LNCAP (cell line): ENCODE measurements at regions not wholly inside any gene's neighbourhood (a gene's known extent, or its start where the extent isn't known, plus 50 kb on each side); places are given as distances from the start of the nearest gene placed in this dataset.

Experiments
- TF ChIP-seq, protein P1 (sequence below): fragments of 450-650 bp; IDR thresholded peaks from 2 replicates; pipeline ENCODE4 v1.5.1; 2017; ENCODE audit warnings: mild to moderate bottlenecking

DNA sequence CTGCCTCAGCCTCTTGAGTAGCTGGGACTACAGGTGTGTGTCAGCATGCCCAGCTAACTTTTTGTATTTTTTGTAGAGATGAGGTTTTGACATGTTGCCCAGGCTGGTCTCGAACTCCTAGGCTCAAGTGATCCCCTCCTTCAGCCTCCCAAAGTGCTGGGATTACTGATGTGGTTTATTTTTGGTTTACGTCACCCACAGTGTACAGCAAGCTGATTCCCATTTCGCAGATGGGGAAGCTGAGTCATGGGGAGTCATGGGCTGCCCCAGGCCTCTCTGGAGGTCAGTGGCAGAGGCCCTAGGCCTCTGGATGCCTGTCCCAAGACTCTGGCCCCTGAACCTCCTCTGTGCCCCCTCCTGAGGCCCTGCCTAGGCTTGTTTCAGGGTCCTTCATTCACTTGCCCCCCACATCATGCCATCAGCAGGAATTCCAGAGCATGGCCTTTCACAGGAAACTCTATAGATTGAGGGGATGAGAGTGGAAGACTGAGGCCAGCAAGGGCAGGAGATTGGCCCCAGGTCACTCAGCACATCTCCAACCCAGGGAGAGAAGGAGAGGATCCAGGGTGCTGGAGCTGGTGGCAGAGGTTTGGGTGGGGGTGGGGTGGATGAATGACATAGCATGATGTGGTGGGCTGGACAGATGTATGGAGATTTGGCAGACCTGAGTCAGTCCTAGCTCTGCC is 266.0 kb downstream of the PTPRU start:
- TF ChIP-seq, protein P1, sequence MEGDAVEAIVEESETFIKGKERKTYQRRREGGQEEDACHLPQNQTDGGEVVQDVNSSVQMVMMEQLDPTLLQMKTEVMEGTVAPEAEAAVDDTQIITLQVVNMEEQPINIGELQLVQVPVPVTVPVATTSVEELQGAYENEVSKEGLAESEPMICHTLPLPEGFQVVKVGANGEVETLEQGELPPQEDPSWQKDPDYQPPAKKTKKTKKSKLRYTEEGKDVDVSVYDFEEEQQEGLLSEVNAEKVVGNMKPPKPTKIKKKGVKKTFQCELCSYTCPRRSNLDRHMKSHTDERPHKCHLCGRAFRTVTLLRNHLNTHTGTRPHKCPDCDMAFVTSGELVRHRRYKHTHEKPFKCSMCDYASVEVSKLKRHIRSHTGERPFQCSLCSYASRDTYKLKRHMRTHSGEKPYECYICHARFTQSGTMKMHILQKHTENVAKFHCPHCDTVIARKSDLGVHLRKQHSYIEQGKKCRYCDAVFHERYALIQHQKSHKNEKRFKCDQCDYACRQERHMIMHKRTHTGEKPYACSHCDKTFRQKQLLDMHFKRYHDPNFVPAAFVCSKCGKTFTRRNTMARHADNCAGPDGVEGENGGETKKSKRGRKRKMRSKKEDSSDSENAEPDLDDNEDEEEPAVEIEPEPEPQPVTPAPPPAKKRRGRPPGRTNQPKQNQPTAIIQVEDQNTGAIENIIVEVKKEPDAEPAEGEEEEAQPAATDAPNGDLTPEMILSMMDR, result no peak

DNA sequence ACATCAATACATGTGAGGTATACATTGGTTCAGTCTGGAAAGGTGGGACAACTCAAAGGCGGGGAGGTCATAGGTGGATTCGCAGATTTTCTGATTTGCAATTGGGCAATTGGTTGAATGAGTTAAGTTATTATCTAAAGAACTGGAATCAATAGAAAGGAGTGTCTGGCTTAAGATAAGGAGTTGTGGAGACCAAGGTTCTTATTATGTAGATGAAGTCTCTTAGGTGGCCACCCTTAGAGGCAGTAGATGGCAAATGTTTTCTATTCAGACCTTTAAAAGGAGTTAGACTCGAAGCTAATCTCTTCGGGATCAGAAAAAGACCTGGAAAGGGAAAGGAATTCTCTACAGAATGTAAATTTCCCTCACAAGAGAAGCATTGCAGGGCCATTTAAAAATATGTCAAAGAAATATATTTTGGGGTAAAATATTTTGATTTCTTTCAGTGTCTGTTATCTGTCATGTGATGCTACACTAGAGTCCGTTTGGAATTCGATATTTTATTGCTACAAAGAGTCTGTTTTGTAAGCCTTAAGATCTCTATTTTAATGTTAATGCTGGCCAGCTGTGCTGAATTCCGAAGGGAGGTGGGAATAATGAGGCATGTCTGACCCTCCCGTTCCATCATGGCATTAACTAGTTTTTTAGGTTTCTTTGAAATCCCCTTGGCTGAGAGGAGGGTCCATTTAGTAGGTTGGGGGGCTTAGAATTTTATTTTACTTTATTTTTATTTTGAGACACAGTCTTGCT is 265.1 kb downstream of the PTPRU start:
- TF ChIP-seq, protein P1, result no peak

DNA sequence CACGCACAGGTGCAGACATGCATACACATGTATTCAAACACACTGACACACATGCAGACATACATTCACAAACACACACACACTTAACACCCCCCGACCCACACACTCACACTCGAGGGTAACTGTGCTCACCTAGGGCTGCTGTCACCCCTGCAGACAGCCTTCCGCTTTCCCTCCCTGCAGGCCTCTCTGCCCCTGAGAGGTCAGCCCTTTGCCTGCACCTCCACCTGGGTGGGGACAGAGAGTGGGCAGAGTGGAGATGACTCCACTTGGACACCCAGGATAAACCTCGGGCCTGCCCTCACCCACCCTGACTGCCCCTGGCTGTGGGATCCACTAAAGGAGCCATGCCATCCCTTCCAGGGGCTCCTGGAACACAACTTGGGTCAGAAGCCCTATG is 264.3 kb downstream of the PTPRU start:
- TF ChIP-seq, protein P1, result no peak

DNA sequence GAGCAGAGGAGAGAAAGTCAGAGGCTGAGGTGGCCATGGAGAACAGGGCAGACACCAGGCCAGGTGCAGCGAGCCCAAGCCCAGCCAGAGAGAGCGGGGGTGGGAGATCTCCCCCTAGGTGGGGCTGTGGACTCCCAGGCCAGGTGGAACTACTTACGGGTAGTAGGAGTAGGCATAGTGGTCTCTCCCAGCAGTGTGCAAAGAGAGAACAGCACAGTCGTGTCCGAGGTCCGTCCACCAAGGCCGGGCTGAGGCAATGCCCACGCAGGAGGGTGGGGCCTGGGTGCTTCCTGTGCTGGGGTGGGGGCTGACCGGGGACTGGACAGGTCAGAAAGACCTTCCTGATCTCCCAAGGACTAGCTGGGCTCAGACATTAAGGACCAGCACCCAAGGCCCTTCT is 263.7 kb downstream of the PTPRU start:
- TF ChIP-seq, protein P1, result no peak

DNA sequence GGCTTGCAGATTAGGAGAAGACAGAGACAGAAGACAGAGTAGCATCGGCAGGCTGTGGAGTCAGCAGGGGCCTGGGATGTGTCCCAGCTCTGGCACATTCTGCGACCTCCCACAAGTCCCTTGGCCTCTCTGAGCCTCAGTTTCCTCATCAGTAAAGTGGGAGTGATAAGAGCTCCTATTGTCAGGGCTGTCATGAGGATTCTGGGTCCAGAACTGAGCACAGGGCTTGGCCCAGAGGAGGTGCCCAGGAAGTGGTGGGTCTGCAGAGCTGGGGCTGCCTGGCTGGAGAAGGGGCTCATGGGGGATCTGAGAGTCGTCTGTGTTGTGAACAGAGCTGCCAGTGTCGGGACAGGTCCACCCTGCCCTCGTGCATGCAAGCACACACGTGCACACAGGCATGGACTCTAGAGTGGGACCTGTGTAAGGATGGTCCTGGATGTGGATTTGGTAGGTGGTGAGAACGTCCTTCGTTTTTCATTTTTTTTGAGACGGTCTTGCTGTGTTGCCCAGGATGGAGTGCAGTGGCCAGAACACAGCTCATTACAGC is 262.9 kb downstream of the PTPRU start:
- TF ChIP-seq, protein P1, result no peak

DNA sequence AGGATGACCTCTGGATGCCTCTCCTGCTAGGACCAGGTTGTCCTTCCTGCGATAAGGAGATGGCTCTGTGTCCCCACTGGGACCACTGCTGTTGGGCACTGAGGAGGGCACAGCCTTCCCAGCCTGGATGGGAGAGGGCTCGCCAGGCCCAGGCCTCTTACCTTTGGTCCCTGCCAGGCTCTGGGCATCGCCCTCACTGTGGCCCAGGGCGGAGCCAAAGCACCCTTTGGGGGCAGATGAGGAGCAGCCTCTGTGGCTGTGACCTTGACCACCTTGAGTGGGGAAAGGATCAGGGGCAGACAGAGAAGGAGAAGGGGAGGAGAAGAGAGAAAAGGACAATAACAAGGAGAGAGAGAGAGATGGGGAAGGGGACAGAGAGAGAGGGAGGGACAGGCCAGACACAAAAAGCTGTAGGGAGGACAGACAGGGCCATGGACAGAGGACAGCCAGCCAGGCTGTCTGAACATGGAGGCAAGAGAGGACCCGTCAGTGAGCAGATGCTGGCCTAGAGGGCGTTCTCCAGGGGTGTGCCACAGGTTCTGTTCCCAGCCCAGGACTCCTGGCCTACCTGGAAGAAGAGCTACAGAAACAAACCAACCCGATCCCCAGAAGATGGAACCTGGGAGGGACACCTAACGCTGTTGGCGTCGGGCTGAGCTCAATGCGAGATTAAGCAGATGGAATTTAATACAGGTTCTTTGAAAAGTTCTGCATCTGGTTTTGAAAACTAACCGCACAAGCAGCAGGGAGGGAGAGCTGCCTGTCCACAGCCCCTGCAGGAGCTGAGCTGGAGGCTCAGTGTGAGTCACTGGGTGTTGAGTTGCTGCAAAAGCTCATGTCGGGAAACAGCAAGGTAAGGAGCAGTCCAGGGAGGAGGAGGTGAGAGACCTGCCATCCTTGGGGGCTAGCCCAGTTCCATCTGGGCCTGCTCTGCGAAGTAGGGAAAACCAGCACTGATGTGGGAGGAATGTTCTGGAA is 262.1 kb downstream of the PTPRU start:
- TF ChIP-seq, protein P1, result no peak
